ENCODE measurements at regions not wholly inside any gene's neighbourhood (a gene's known extent, or its start where the extent isn't known, plus 50 kb on each side); places are given as distances from the start of the nearest gene placed in this dataset.

DNA sequence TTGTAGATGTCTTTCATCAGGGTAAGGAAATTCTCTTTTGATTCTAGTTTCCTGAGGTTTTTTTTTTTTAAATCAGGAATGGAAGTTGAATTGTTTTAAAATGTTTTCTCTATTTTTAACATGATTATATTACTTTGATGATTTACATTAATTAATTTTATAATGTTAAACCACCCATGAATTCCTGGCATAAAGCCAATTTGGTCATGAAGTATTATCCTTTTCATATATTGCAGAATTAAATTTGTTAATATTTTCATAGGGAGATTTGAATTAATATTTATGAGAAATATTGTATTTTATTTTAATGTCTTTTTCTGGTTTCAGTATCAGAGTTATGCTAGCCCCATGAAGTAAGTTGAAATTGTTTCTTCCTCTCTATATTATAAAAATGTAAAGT is 144.6 kb downstream of the MAIP1 start:
- no peaks in the 10 kb centered on the region for H3K9me3 ChIP-seq
- H3K27me3 ChIP-seq: no peaks in the 10 kb centered on the region
- intact Hi-C loops (cut with DNase I): loop anchor here in 1 of 4 donors (10.0 kb wide), 1 partner anchor 55 kb away; no protein-coding TSS in a partner anchor
- peaks cover 5% of the 10 kb centered on the region for H3K4me1 ChIP-seq (ENCODE audit: insufficient read depth)
- no peak for DNase-seq
- TF ChIP-seq POLR2A (IDR thresholded peaks at IDR 0.05) (no peak), EP300 (IDR thresholded peaks at IDR 0.05) (no peak), CTCF (IDR thresholded peaks at IDR 0.05) (no peak)
- H3K4me3 ChIP-seq: no peak overlapping the region
- no peaks in the 10 kb centered on the region for H3K36me3 ChIP-seq
- H3K27ac ChIP-seq: no peak overlapping the region

DNA sequence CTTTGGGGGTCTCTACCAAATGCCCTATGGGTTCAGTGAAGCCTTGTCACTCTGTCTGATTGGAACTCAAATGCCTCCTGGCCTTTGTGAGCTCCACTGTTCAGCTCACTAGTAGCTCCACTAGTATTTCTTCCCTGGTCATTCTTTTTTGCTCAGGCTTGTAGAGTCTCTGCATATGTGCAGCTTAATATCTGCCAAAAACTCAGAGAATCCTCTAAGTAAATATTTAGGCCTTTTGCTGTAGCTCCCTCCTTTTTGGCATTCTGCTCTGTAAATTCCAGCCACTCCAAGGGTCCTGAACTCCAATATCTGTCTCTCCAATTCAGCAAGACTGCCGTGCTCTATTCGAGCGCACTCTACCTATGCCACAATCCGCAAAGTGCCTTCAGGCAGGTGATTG is 146.5 kb downstream of the MAIP1 start:
- intact Hi-C loops (cut with DNase I): loop anchor here in 1 of 4 donors (10.0 kb wide), 1 partner anchor 57 kb away; no protein-coding TSS in a partner anchor

GRCh38 chr2:200102971-200103370 is 147.6 kb downstream of the MAIP1 start:
- TF ChIP-seq CTCF (IDR thresholded peaks at IDR 0.05) (no peak), EP300 (IDR thresholded peaks at IDR 0.05) (no peak), POLR2A (IDR thresholded peaks at IDR 0.05) (no peak)
- Histone ChIP-seq H3K4me1 (ENCODE audit: insufficient read depth) (peaks cover 5% of the 10 kb centered on the region), H3K9me3 (no peaks in the 10 kb centered on the region), H3K36me3 (no peaks in the 10 kb centered on the region), H3K4me3 (no peak overlapping the region), H3K27ac (no peak overlapping the region), H3K27me3 (no peaks in the 10 kb centered on the region)
- DNase-seq: no peak
- WGBS, 3 donors: 56 to 69% (median 63%) methylated on average over 1 of the region's 1 CpG
- intact Hi-C loops (cut with DNase I): loop anchor here in 1 of 4 donors (10.0 kb wide), 1 partner anchor 58 kb away; no protein-coding TSS in a partner anchor

More for the DNA sequence above, 146.5 kb downstream of the MAIP1 start:
- TF ChIP-seq EP300 (IDR thresholded peaks at IDR 0.05) (no peak), POLR2A (IDR thresholded peaks at IDR 0.05) (no peak), CTCF (IDR thresholded peaks at IDR 0.05) (no peak)
- no peak overlapping the region for H3K27ac ChIP-seq
- H3K36me3 ChIP-seq: no peaks in the 10 kb centered on the region
- H3K4me3 ChIP-seq: no peak overlapping the region
- peaks cover 5% of the 10 kb centered on the region for H3K4me1 ChIP-seq (ENCODE audit: insufficient read depth)
- no peaks in the 10 kb centered on the region for H3K27me3 ChIP-seq
- H3K9me3 ChIP-seq: no peaks in the 10 kb centered on the region
- 16 to 52% (median 18%) methylated on average over 4 of the region's 4 CpGs for WGBS, 3 donors
- no peak for DNase-seq

DNA sequence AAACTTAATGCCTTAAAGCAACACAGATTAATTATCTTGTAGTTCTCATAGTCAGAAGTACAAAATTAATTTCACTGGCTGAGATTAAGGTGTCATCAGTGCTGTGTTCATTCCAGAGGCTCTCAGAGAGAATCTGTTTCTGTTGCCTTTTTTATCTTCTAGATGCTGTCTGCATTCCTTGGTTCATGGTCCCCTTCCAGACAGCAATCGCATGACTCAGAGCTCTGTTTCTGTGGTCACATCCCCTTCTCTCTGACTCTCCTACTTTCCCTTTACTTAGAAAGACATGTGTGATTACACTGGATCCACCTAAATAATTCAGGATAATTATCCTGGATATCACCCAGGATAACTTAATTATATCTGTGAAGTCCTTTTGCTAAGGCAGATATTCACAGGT is 148.6 kb downstream of the MAIP1 start:
- 75 to 83% (median 82%) methylated on average over 1 of the region's 1 CpG for WGBS, 3 donors
- Histone ChIP-seq H3K27ac (no peak overlapping the region), H3K9me3 (no peaks in the 10 kb centered on the region), H3K36me3 (no peaks in the 10 kb centered on the region), H3K4me3 (no peak overlapping the region), H3K27me3 (no peaks in the 10 kb centered on the region), H3K4me1 (ENCODE audit: insufficient read depth) (peaks cover 5% of the 10 kb centered on the region)
- no peak for DNase-seq
- intact Hi-C loops (cut with DNase I): loop anchor here in 1 of 4 donors (10.0 kb wide), 1 partner anchor 59 kb away; no protein-coding TSS in a partner anchor
- no peak for TF ChIP-seq POLR2A (IDR thresholded peaks at IDR 0.05)
- no peak for TF ChIP-seq CTCF (IDR thresholded peaks at IDR 0.05)
- TF ChIP-seq EP300 (IDR thresholded peaks at IDR 0.05): no peak
